ENCODE measurements at regions not wholly inside any gene's neighbourhood (a gene's known extent, or its start where the extent isn't known, plus 50 kb on each side); places are given as distances from the start of the nearest gene placed in this dataset.

- 76 to 79% methylated on average over 2 of the region's 2 CpGs for WGBS, 2 donors
- DNase-seq: no peak
Observed at GRCh38 chr7:52189153-52189778, 846.2 kb upstream of the POM121L12 start.

DNA sequence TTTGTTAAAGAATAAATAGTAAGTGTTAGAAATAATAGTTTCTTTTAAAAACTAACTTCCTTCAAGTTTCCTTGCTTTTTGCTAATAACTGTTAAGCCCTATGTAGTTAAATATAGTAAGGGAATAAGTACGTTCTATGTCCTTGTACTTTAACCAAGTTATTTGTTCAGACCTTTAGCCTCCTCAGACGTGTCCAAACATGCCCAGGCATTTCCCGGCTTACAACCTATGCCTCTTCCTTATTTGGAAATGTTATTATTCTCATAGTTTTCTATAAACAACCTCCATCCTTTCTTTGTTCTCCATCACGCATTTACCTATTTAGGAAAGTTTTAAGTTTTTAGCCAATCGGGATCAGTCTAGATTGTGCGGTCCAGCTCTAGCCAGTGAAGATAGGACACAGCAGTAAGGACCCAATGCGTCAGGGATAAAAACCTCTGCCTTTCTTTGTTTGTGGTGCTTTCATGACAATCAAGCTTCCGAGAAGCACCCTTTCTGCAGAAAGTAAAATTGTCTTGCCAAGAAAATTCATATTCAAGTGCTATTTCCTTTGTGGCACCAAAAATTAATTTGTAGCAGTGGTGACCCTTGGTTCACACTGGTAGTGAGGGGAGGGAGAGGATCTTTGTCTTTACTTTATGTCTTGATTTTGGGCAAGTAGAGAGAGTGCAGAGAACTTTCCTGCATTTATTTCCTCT lies 851.3 kb upstream of the POM121L12 start:
- Histone ChIP-seq H3K9me3 (peaks cover 0 to 20% (median 0%) of the 10 kb centered on the region in 11 donors), H3K4me1 (no peaks in the 10 kb centered on the region), H3K36me3 (no peaks in the 10 kb centered on the region), H3K27ac (no peak overlapping the region), H3K4me3 (no peak overlapping the region), H3K27me3 (no peaks in the 10 kb centered on the region)
- DNase-seq (no peak), ATAC-seq (no peak)
- TF ChIP-seq, protein P1, sequence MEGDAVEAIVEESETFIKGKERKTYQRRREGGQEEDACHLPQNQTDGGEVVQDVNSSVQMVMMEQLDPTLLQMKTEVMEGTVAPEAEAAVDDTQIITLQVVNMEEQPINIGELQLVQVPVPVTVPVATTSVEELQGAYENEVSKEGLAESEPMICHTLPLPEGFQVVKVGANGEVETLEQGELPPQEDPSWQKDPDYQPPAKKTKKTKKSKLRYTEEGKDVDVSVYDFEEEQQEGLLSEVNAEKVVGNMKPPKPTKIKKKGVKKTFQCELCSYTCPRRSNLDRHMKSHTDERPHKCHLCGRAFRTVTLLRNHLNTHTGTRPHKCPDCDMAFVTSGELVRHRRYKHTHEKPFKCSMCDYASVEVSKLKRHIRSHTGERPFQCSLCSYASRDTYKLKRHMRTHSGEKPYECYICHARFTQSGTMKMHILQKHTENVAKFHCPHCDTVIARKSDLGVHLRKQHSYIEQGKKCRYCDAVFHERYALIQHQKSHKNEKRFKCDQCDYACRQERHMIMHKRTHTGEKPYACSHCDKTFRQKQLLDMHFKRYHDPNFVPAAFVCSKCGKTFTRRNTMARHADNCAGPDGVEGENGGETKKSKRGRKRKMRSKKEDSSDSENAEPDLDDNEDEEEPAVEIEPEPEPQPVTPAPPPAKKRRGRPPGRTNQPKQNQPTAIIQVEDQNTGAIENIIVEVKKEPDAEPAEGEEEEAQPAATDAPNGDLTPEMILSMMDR (IDR thresholded peaks at IDR 0.05): no peak
- WGBS, 2 donors: 80 to 81% methylated on average over 8 of the region's 8 CpGs
- intact Hi-C loops (cut with DNase I): no loop called here

More at GRCh38 chr7:52189153-52189778, 846.2 kb upstream of the POM121L12 start:
- H3K9me3 ChIP-seq: peaks cover 0 to 18% (median 0%) of the 10 kb centered on the region in 11 donors
- intact Hi-C loops (cut with DNase I): no loop called here
- no peak overlapping the region for H3K4me3 ChIP-seq
- H3K4me1 ChIP-seq: no peaks in the 10 kb centered on the region
- H3K27me3 ChIP-seq: no peaks in the 10 kb centered on the region
- no peak overlapping the region for H3K27ac ChIP-seq
- no peak for ATAC-seq
- TF ChIP-seq, protein P1 (IDR thresholded peaks at IDR 0.05): no peak
- no peaks in the 10 kb centered on the region for H3K36me3 ChIP-seq

GRCh38 chr7:52179934-52180333 lies 855.5 kb upstream of the POM121L12 start:
- Histone ChIP-seq H3K27me3 (no peaks in the 10 kb centered on the region), H3K4me1 (no peaks in the 10 kb centered on the region), H3K4me3 (no peak overlapping the region), H3K27ac (no peak overlapping the region), H3K9me3 (peaks cover 0 to 14% (median 0%) of the 10 kb centered on the region in 11 donors), H3K36me3 (no peaks in the 10 kb centered on the region)
- ATAC-seq (no peak), DNase-seq (no peak)
- TF ChIP-seq, protein P1 (IDR thresholded peaks at IDR 0.05): no peak
- intact Hi-C loops (cut with DNase I): no loop called here
- WGBS, 2 donors: 81 to 88% methylated on average over 8 of the region's 8 CpGs

DNA sequence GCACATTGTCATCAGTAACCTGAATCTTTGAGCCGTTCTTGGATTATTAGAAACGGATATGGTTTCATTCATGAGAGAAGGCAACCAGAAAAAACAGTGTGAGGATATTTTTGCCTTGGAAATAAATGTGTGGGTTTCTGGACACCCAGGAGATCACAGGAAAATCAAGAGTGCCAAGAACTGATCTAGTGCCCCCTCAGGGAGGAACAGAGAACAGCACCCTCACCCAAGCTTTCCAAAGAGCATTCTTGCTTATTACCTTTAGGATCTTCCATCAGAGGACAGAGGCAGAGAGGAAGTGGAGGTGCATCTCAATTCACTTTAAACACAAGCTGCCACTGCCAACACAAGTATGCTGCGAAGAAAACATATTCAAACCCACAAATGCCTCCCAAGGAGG lies 851.5 kb upstream of the COBL start:
- 75 to 77% methylated on average over 3 of the region's 3 CpGs for WGBS, 2 donors
- H3K4me1 ChIP-seq: no peaks in the 10 kb centered on the region
- intact Hi-C loops (cut with DNase I): no loop called here

More for the DNA sequence above, 851.5 kb upstream of the COBL start:
- Histone ChIP-seq H3K9me3 (no peaks in the 10 kb centered on the region), H3K27me3 (no peaks in the 10 kb centered on the region), H3K36me3 (no peaks in the 10 kb centered on the region), H3K4me3 (no peak overlapping the region), H3K27ac (no peak overlapping the region)
- DNase-seq (no peak), ATAC-seq (no peak)
- TF ChIP-seq, protein P1 (IDR thresholded peaks at IDR 0.05): no peak

All from heart right ventricle (tissue), 16 donors.